ENCODE measurements at regions not wholly inside any gene's neighbourhood (a gene's known extent, or its start where the extent isn't known, plus 50 kb on each side); places are given as distances from the start of the nearest gene placed in this dataset.

- intact Hi-C loops (cut with DNase I) = loop anchor here (10.0 kb wide), 1 partner anchor 65 kb away; no protein-coding TSS in a partner anchor
- no peak for DNase-seq (ENCODE audit: extremely low spot score in 2 of 2)
- H3K4me1 ChIP-seq = no peaks in the 10 kb centered on the region
- H3K4me3 ChIP-seq = no peak overlapping the region
- H3K27me3 ChIP-seq = no peaks in the 10 kb centered on the region
- no peak for TF ChIP-seq POLR2A (IDR thresholded peaks at IDR 0.05)
- TF ChIP-seq, protein P1, sequence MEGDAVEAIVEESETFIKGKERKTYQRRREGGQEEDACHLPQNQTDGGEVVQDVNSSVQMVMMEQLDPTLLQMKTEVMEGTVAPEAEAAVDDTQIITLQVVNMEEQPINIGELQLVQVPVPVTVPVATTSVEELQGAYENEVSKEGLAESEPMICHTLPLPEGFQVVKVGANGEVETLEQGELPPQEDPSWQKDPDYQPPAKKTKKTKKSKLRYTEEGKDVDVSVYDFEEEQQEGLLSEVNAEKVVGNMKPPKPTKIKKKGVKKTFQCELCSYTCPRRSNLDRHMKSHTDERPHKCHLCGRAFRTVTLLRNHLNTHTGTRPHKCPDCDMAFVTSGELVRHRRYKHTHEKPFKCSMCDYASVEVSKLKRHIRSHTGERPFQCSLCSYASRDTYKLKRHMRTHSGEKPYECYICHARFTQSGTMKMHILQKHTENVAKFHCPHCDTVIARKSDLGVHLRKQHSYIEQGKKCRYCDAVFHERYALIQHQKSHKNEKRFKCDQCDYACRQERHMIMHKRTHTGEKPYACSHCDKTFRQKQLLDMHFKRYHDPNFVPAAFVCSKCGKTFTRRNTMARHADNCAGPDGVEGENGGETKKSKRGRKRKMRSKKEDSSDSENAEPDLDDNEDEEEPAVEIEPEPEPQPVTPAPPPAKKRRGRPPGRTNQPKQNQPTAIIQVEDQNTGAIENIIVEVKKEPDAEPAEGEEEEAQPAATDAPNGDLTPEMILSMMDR (IDR thresholded peaks at IDR 0.05) = no peak
- no peak for TF ChIP-seq POLR2AphosphoS5 (IDR thresholded peaks at IDR 0.05; ENCODE audit: insufficient read depth in 1 of 2, low read depth in 1 of 2)
- H3K27ac ChIP-seq = no peak overlapping the region
- H3K36me3 ChIP-seq = no peaks in the 10 kb centered on the region
- H3K9me3 ChIP-seq = no peaks in the 10 kb centered on the region
These were observed 134.5 kb downstream of the PAX1 start for GRCh38 chr20:21839982-21840381.

GRCh38 chr20:21836346-21836745, 130.9 kb downstream of the PAX1 start:
- intact Hi-C loops (cut with DNase I) = loop anchor here (10.0 kb wide), 1 partner anchor 68 kb away; no protein-coding TSS in a partner anchor
- Histone ChIP-seq H3K4me3 (no peak overlapping the region), H3K27me3 (no peaks in the 10 kb centered on the region), H3K36me3 (no peaks in the 10 kb centered on the region), H3K27ac (no peak overlapping the region), H3K4me1 (no peaks in the 10 kb centered on the region), H3K9me3 (no peaks in the 10 kb centered on the region)
- TF ChIP-seq POLR2AphosphoS5 (IDR thresholded peaks at IDR 0.05; ENCODE audit: insufficient read depth in 1 of 2, low read depth in 1 of 2) (no peak), POLR2A (IDR thresholded peaks at IDR 0.05) (no peak)
- TF ChIP-seq, protein P1 (IDR thresholded peaks at IDR 0.05) = no peak
- DNase-seq (ENCODE audit: extremely low spot score in 2 of 2) = no peak

DNA sequence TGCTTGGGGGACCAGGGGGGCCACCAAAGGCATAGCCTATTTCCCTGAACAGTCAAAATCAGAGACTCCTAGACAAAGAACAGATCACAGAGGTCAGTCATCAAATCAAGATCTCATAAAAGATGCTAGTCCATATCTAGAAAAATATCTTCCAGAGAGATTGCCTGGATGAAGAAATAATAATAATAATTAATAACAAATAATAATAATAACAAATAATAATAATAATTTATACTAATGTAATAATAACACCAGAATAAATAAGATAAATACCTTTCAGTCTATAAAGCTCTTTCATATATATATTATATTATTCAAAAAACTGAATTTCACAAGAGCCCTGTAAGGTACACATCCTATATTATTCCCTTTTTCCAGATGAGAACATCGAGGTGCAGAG, 129.6 kb downstream of the PAX1 start:
- Histone ChIP-seq H3K9me3 (no peaks in the 10 kb centered on the region), H3K27ac (no peak overlapping the region), H3K4me1 (no peaks in the 10 kb centered on the region), H3K36me3 (no peaks in the 10 kb centered on the region), H3K27me3 (no peaks in the 10 kb centered on the region), H3K4me3 (no peak overlapping the region)
- no peak for DNase-seq (ENCODE audit: extremely low spot score in 2 of 2)
- no peak for TF ChIP-seq POLR2AphosphoS5 (IDR thresholded peaks at IDR 0.05; ENCODE audit: insufficient read depth in 1 of 2, low read depth in 1 of 2)
- TF ChIP-seq POLR2A (IDR thresholded peaks at IDR 0.05) = no peak
- TF ChIP-seq, protein P1 (IDR thresholded peaks at IDR 0.05) = no peak
- intact Hi-C loops (cut with DNase I) = loop anchor here (10.0 kb wide), 1 partner anchor 70 kb away; no protein-coding TSS in a partner anchor

DNA sequence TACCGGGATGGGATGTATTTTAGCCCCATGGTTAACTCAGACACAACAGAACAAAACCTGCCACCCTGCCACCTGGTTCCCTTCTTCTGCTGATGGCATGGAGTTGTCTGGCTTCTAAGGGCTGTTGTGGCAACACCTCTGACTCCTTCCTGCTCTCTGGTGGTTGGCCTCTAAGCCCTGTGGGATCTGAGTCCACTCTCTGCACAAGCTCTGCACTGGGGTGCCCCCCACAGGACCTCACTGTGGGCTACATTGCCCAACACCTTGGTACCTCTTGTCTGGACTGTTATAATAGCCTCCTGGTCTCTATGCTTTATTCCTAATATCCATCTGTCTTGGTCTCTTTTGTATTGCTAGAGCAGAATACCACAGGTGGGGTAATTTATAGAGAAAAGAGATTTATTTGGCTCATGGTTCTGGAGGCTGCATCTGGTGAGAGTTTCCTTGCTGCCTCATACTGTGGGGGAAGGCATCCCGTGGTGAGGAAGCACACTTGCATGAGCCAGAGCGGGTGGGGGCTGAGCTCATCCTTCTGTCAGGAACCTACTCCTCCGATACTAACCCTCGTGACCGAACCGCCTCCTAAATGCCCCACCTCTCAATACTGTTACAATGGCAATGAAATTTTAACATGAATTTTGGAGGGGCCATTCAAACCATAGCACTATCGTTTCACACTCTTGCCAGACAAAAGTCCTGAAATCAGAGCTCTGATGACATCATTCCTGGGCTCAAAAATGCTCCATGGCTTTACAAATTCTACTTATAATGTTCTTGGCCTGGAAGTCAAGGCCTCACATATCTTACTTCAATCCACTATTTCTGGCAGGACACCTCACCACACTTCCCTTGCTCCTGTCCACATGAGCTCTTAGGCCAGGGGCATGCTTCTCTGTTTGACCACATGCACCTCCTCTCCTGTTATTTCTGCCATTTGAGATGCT, 127.2 kb downstream of the PAX1 start:
- intact Hi-C loops (cut with DNase I) = loop anchor here (10.0 kb wide), 1 partner anchor 72 kb away; no protein-coding TSS in a partner anchor

More for the DNA sequence above, 127.2 kb downstream of the PAX1 start:
- Histone ChIP-seq H3K9me3 (no peaks in the 10 kb centered on the region), H3K4me3 (no peak overlapping the region), H3K36me3 (no peaks in the 10 kb centered on the region), H3K4me1 (no peaks in the 10 kb centered on the region), H3K27ac (no peak overlapping the region), H3K27me3 (no peaks in the 10 kb centered on the region)
- DNase-seq (ENCODE audit: extremely low spot score in 2 of 2) = no peak
- TF ChIP-seq, protein P1 (IDR thresholded peaks at IDR 0.05) = no peak
- TF ChIP-seq POLR2AphosphoS5 (IDR thresholded peaks at IDR 0.05; ENCODE audit: insufficient read depth in 1 of 2, low read depth in 1 of 2) = no peak
- no peak for TF ChIP-seq POLR2A (IDR thresholded peaks at IDR 0.05)

All from vagina (tissue), 2 donors.